LNCaP clone FGC (cell line): ENCODE measurements at regions not wholly inside any gene's neighbourhood (a gene's known extent, or its start where the extent isn't known, plus 50 kb on each side); places are given as distances from the start of the nearest gene placed in this dataset.

Source experiments
- DNase-seq: peaks from one replicate; pipeline ENCODE4 v3.0.0-alpha.2; 2011; ENCODE audit warnings: low read depth
- H3K4me3 ChIP-seq: 2 replicates; pipeline ENCODE4 v1.5.1; 2011; ENCODE audit warnings: mild to moderate bottlenecking, low read depth, low read length, control low read depth
- TF ChIP-seq, protein P1 (sequence below): IDR thresholded peaks from 2 replicates; pipeline ENCODE4 v1.5.1; 2012; ENCODE audit warnings: mild to moderate bottlenecking; ENCODE audit not compliant: control insufficient read depth, insufficient read depth; ENCODE audit errors: extremely low read depth

GRCh38 chr3:73225146-73225855 lies 163.8 kb downstream of the EBLN2 start:
- TF ChIP-seq, protein P1, sequence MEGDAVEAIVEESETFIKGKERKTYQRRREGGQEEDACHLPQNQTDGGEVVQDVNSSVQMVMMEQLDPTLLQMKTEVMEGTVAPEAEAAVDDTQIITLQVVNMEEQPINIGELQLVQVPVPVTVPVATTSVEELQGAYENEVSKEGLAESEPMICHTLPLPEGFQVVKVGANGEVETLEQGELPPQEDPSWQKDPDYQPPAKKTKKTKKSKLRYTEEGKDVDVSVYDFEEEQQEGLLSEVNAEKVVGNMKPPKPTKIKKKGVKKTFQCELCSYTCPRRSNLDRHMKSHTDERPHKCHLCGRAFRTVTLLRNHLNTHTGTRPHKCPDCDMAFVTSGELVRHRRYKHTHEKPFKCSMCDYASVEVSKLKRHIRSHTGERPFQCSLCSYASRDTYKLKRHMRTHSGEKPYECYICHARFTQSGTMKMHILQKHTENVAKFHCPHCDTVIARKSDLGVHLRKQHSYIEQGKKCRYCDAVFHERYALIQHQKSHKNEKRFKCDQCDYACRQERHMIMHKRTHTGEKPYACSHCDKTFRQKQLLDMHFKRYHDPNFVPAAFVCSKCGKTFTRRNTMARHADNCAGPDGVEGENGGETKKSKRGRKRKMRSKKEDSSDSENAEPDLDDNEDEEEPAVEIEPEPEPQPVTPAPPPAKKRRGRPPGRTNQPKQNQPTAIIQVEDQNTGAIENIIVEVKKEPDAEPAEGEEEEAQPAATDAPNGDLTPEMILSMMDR = no peak
- H3K4me3 ChIP-seq = no peak overlapping the region
- DNase-seq = no peak

DNA sequence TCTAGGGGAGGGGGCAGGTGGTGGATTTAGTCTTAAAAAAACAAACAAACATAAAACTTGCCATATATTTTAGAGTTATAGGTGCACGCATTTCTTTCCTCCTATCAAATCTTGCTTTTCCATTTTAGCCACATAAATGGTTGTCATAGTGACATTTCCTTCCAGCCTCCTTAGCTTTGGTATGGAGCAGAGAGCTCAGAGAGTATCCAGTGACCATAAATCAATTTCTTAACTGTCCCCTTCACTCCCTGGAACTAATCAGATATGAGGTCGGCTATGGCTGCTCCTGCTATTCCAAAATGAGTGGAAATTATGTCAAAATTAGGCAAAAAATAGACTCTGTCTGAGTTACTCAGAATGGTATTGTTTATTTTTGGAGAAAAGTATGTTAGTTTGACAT lies 164.5 kb downstream of the EBLN2 start:
- H3K4me3 ChIP-seq = no peak overlapping the region
- TF ChIP-seq, protein P1 = no peak
- no peak for DNase-seq

- TF ChIP-seq, protein P1 = no peak
- H3K4me3 ChIP-seq = no peak overlapping the region
- DNase-seq = no peak
Observed at GRCh38 chr3:73228000-73228399, 166.5 kb downstream of the EBLN2 start.

DNA sequence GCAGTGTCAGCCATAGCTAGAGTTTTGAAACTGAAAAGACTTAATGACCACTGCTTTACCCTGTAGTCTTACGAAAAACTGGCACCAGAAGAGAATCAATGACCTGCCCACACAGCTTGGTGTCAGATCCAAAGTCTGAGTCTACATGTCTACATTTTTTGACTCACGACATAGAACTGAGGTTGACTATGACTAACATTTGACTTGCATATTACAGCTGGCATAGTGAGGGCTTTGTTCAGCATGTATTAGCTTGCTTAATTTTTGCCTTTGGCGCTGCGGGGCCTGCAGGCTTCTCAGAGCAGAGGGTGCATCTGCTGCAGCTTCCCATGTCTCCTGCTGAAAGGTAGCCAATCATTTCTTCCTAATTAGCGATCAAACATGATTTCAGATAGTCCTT lies 167.0 kb downstream of the EBLN2 start:
- no peak for DNase-seq
- no peak overlapping the region for H3K4me3 ChIP-seq
- TF ChIP-seq, protein P1 = no peak

DNA sequence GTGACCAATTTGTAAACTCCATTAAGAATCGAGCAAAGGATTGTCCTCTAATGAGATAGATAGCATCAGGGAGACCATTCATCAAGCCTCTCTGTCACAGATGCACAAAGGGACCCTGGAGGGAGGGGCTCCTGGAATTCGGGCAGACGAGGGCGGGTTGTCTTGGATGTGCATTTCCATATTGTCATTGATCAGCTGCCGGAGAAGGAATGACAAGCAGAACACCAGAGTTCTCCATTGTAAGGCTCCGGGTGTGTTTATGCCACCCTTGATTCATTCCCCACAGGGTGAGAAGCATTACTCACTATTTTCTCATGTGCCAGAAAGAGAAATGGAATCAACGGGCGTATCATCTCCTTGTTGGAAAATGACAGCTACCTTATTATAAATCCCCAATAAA lies 167.5 kb downstream of the EBLN2 start:
- TF ChIP-seq, protein P1 = no peak
- DNase-seq = no peak
- H3K4me3 ChIP-seq = no peak overlapping the region

- DNase-seq = no peak
- H3K4me3 ChIP-seq = no peak overlapping the region
- TF ChIP-seq, protein P1 = no peak
Observed at GRCh38 chr3:73234354-73235014, 173.0 kb downstream of the EBLN2 start.
